HCT116 (cell line): ENCODE measurements at regions not wholly inside any gene's neighbourhood (a gene's known extent, or its start where the extent isn't known, plus 50 kb on each side); places are given as distances from the start of the nearest gene placed in this dataset.

Source experiments
- CEBPB ChIP-seq: IDR thresholded peaks from 2 replicates; pipeline ENCODE4 v1.6.1; 2012; ENCODE audit warnings: low read depth
- ELF1 ChIP-seq: IDR thresholded peaks from 2 replicates; pipeline ENCODE4 v1.6.1; 2012; ENCODE audit warnings: low read depth, borderline replicate concordance
- EZH2 ChIP-seq: fragments of 200-600 bp; sonication (generic); IDR thresholded peaks from 2 replicates; pipeline ENCODE4 v1.6.1; 2017; ENCODE audit warnings: antibody characterized with exemption, mixed run types
- EZH2phosphoT487 ChIP-seq: fragments of 200-600 bp; IDR thresholded peaks from 2 replicates; pipeline ENCODE4 v1.6.1; 2018; ENCODE audit warnings: antibody characterized with exemption, borderline replicate concordance
- JUND ChIP-seq: IDR thresholded peaks from 2 replicates; pipeline ENCODE4 v1.6.1; 2012
- POLR2A ChIP-seq: IDR thresholded peaks from 2 replicates; pipeline ENCODE4 v1.7.0; 2011; ENCODE audit warnings: borderline replicate concordance; ENCODE audit not compliant: insufficient read depth, insufficient read length; ENCODE audit errors: extremely low read depth
- POLR2AphosphoS5 ChIP-seq: IDR thresholded peaks from 2 replicates; pipeline ENCODE4 v1.6.1; 2011; ENCODE audit warnings: mild to moderate bottlenecking, low read depth, low read length, moderate library complexity
- SIN3A ChIP-seq: IDR thresholded peaks from 2 replicates; pipeline ENCODE4 v1.6.1; 2012; ENCODE audit warnings: low read depth
- TF ChIP-seq, protein P1 (sequence below), 3 experiments: fragments of 200-600 bp in 1 of 3; sonication (generic) in 1 of 3; IDR thresholded peaks in 2 of 3; conservative IDR thresholded peaks in 1 of 3; 2 replicates each; pipeline ENCODE4 v1.5.1; 2012 to 2017; ENCODE audit warnings: low read depth in 2 of 3, low read length in 2 of 3, antibody characterized with exemption in 1 of 3, borderline replicate concordance in 1 of 3, control low read depth in 1 of 3, mild to moderate bottlenecking in 1 of 3, mixed read lengths in 1 of 3, mixed run types in 1 of 3, moderate library complexity in 1 of 3; ENCODE audit not compliant: insufficient read depth in 1 of 3
- TF ChIP-seq, protein P2 (sequence below): IDR thresholded peaks from 2 replicates; pipeline ENCODE4 v1.6.1; 2011; ENCODE audit warnings: mild to moderate bottlenecking, low read length, moderate library complexity; ENCODE audit not compliant: insufficient replicate concordance; ENCODE audit errors: extremely low read depth
- TF ChIP-seq, protein P3 (sequence below): IDR thresholded peaks from 2 replicates; pipeline ENCODE4 v1.6.1; 2012
- TF ChIP-seq, protein P4 (sequence below): IDR thresholded peaks from 2 replicates; pipeline ENCODE4 v1.6.1; 2012

DNA sequence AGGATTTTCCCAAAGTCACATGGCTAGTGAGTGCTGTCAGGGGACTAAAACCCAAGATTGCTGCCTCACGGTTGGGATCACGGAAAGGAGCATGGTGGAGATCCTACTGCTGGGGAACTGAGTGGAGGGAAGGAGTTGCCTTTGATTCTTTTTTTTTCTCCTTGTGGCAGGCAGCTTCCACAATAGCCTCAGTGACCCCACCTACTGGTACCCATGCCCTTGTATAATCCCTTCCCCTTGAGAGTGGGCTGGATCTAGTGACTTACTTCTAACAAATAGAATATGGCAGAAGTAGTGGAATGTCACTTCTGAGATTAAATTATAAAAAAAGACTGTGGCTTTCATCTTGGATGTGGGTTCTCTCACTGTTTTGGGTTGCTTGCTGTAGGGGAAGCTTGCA is 135.7 kb downstream of the DICER1 start:
- TF ChIP-seq, protein P1, sequence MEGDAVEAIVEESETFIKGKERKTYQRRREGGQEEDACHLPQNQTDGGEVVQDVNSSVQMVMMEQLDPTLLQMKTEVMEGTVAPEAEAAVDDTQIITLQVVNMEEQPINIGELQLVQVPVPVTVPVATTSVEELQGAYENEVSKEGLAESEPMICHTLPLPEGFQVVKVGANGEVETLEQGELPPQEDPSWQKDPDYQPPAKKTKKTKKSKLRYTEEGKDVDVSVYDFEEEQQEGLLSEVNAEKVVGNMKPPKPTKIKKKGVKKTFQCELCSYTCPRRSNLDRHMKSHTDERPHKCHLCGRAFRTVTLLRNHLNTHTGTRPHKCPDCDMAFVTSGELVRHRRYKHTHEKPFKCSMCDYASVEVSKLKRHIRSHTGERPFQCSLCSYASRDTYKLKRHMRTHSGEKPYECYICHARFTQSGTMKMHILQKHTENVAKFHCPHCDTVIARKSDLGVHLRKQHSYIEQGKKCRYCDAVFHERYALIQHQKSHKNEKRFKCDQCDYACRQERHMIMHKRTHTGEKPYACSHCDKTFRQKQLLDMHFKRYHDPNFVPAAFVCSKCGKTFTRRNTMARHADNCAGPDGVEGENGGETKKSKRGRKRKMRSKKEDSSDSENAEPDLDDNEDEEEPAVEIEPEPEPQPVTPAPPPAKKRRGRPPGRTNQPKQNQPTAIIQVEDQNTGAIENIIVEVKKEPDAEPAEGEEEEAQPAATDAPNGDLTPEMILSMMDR (IDR thresholded peaks at IDR 0.05 in 2 of 3, conservative IDR thresholded peaks at IDR 0.05 in 1 of 3; ENCODE audit: borderline replicate concordance in 1 of 3, insufficient read depth in 1 of 3, low read depth in 2 of 3, low read length in 2 of 3) = peak in 1 of 3 experiments; percentile 4; a peak in 1 of 6 replicates
- no peak for TF ChIP-seq EZH2
- TF ChIP-seq, protein P2, sequence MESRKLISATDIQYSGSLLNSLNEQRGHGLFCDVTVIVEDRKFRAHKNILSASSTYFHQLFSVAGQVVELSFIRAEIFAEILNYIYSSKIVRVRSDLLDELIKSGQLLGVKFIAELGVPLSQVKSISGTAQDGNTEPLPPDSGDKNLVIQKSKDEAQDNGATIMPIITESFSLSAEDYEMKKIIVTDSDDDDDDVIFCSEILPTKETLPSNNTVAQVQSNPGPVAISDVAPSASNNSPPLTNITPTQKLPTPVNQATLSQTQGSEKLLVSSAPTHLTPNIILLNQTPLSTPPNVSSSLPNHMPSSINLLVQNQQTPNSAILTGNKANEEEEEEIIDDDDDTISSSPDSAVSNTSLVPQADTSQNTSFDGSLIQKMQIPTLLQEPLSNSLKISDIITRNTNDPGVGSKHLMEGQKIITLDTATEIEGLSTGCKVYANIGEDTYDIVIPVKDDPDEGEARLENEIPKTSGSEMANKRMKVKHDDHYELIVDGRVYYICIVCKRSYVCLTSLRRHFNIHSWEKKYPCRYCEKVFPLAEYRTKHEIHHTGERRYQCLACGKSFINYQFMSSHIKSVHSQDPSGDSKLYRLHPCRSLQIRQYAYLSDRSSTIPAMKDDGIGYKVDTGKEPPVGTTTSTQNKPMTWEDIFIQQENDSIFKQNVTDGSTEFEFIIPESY = no peak
- no peak for TF ChIP-seq POLR2A
- no peak for TF ChIP-seq POLR2AphosphoS5
- TF ChIP-seq, protein P3, sequence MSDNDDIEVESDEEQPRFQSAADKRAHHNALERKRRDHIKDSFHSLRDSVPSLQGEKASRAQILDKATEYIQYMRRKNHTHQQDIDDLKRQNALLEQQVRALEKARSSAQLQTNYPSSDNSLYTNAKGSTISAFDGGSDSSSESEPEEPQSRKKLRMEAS = no peak
- no peak for TF ChIP-seq CEBPB
- TF ChIP-seq ELF1 = no peak
- TF ChIP-seq EZH2phosphoT487 = no peak
- no peak for TF ChIP-seq SIN3A
- TF ChIP-seq JUND = no peak
- TF ChIP-seq, protein P4, sequence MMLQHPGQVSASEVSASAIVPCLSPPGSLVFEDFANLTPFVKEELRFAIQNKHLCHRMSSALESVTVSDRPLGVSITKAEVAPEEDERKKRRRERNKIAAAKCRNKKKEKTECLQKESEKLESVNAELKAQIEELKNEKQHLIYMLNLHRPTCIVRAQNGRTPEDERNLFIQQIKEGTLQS = no peak
